ENCODE measurements at regions not wholly inside any gene's neighbourhood (a gene's known extent, or its start where the extent isn't known, plus 50 kb on each side); places are given as distances from the start of the nearest gene placed in this dataset.

DNA sequence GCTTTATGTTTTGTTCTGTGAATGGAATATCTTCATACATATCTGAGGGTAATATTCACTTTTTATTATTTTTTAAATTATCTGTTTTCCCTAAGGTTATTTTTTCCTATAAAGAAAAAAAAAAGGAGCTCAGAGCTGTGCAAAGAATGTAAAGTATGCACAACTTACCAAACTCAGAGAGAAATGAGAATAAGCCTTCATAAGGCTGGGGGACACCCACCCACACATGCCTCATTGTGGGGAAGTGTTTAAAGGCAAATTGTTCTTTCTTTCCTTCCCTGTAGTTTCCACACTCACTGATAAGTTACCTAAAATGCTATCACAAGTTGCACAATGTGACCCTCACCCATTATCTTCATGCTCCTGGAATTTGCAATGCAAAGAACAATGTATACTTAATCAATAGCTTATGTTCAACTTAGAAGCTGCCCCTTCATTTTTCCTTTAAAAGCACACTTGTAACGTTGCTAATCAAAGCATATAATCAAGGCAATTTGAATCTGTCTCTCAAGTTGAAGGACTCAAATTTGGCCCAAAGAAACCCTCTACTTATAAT is 108.1 kb downstream of the GNAT3 start:
- Mint-ChIP-seq H3K9me3 (no peaks in the 10 kb centered on the region), H3K36me3 (no peaks in the 10 kb centered on the region), H3K4me1 (no peaks in the 10 kb centered on the region), H3K27me3 (ENCODE audit: insufficient read depth, low read depth) (no peaks in the 10 kb centered on the region), H3K27ac (no peak overlapping the region), H3K4me3 (no peak overlapping the region)
- Histone ChIP-seq H3K4me1 (no peaks in the 10 kb centered on the region), H3K9me3 (ENCODE audit: low read depth) (no peaks in the 10 kb centered on the region), H3K4me2 (no peak overlapping the region), H4K20me1 (ENCODE audit: low read depth) (no peaks in the 10 kb centered on the region), H2AFZ (replicated peaks) (no peak overlapping the region), H3K27me3 (no peaks in the 10 kb centered on the region), H3K27ac (no peak overlapping the region), H3F3A (ENCODE audit: low read depth) (no peaks in the 10 kb centered on the region), H3K4me3 (no peak overlapping the region), H3K79me2 (ENCODE audit: low read depth) (no peaks in the 10 kb centered on the region), H3K36me3 (no peaks in the 10 kb centered on the region), H3K9ac (no peak overlapping the region)
- no peak for DNase-seq (ENCODE audit: low spot score)
- TF ChIP-seq EZH2 (IDR thresholded peaks at IDR 0.05), result no peak
- TF ChIP-seq, protein P1, sequence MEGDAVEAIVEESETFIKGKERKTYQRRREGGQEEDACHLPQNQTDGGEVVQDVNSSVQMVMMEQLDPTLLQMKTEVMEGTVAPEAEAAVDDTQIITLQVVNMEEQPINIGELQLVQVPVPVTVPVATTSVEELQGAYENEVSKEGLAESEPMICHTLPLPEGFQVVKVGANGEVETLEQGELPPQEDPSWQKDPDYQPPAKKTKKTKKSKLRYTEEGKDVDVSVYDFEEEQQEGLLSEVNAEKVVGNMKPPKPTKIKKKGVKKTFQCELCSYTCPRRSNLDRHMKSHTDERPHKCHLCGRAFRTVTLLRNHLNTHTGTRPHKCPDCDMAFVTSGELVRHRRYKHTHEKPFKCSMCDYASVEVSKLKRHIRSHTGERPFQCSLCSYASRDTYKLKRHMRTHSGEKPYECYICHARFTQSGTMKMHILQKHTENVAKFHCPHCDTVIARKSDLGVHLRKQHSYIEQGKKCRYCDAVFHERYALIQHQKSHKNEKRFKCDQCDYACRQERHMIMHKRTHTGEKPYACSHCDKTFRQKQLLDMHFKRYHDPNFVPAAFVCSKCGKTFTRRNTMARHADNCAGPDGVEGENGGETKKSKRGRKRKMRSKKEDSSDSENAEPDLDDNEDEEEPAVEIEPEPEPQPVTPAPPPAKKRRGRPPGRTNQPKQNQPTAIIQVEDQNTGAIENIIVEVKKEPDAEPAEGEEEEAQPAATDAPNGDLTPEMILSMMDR (IDR thresholded peaks at IDR 0.05), result no peak
- TF ChIP-seq EZH2phosphoT487 (IDR thresholded peaks at IDR 0.05), result no peak

DNA sequence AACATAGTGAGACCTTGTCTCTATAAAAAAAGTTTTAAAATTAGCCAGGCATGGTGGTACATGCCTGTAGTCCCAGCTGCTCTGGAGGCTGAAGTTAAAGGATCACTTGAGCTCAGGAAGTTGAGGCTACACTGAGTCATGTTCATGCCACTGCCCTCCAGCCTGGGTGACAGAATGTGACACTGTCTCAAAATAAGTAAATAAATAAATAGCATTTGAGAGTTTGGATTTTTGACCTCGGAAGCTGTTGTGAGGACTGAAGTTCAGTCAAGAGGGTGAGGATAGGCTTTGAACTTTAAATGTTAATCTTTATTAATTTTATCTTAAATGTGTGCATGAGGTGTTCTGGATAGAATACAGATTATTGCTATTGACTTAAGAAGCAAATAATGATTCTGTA is 110.2 kb downstream of the GNAT3 start:
- no peaks in the 10 kb centered on the region for H3K4me1 Mint-ChIP-seq
- no peak overlapping the region for H3K27ac ChIP-seq
- H3K4me2 ChIP-seq, result no peak overlapping the region
- no peaks in the 10 kb centered on the region for H3K79me2 ChIP-seq (ENCODE audit: low read depth)
- H3K27ac Mint-ChIP-seq, result no peak overlapping the region
- no peaks in the 10 kb centered on the region for H3K9me3 Mint-ChIP-seq
- no peak overlapping the region for H3K4me3 Mint-ChIP-seq
- H3F3A ChIP-seq (ENCODE audit: low read depth), result no peaks in the 10 kb centered on the region
- no peaks in the 10 kb centered on the region for H4K20me1 ChIP-seq (ENCODE audit: low read depth)
- no peak overlapping the region for H2AFZ ChIP-seq (replicated peaks)
- TF ChIP-seq, protein P1 (IDR thresholded peaks at IDR 0.05), result no peak
- no peak for TF ChIP-seq EZH2 (IDR thresholded peaks at IDR 0.05)
- TF ChIP-seq EZH2phosphoT487 (IDR thresholded peaks at IDR 0.05), result no peak
- no peak overlapping the region for H3K9ac ChIP-seq
- H3K27me3 ChIP-seq, result no peaks in the 10 kb centered on the region
- no peak for DNase-seq (ENCODE audit: low spot score)
- H3K9me3 ChIP-seq (ENCODE audit: low read depth), result no peaks in the 10 kb centered on the region
- H3K4me1 ChIP-seq, result no peaks in the 10 kb centered on the region
- H3K27me3 Mint-ChIP-seq (ENCODE audit: insufficient read depth, low read depth), result no peaks in the 10 kb centered on the region
- no peaks in the 10 kb centered on the region for H3K36me3 Mint-ChIP-seq
- no peak overlapping the region for H3K4me3 ChIP-seq
- no peaks in the 10 kb centered on the region for H3K36me3 ChIP-seq

DNA sequence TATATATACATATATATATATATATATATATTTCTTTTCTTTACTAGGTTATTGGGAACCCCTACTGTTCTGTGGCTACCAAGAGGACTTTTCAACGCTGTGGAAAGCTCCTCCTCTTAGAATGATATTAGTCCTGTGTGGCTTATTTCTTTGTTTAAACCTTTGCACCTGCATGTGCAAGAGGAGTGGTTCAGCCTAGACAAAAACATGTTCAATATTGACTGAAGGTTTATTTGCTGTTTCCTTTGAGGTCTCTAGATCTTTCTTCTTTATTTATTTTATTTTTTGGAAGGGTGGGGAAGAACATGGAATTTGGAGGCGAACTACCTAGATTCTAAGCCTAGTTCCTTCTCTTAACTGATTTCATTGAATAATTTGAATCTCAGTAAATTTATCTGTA is 118.1 kb downstream of the GNAT3 start:
- Histone ChIP-seq H3K27ac (no peak overlapping the region), H4K20me1 (ENCODE audit: low read depth) (no peaks in the 10 kb centered on the region), H3K4me2 (no peak overlapping the region), H3K36me3 (no peaks in the 10 kb centered on the region), H3K4me3 (no peak overlapping the region), H2AFZ (replicated peaks) (no peak overlapping the region), H3K79me2 (ENCODE audit: low read depth) (no peaks in the 10 kb centered on the region), H3K4me1 (no peaks in the 10 kb centered on the region), H3K9ac (no peak overlapping the region), H3K27me3 (no peaks in the 10 kb centered on the region), H3K9me3 (ENCODE audit: low read depth) (no peaks in the 10 kb centered on the region), H3F3A (ENCODE audit: low read depth) (no peaks in the 10 kb centered on the region)
- Mint-ChIP-seq H3K4me1 (no peaks in the 10 kb centered on the region), H3K27ac (no peak overlapping the region), H3K36me3 (no peaks in the 10 kb centered on the region), H3K27me3 (ENCODE audit: insufficient read depth, low read depth) (no peaks in the 10 kb centered on the region), H3K4me3 (no peak overlapping the region), H3K9me3 (peaks cover 2% of the 10 kb centered on the region)
- TF ChIP-seq EZH2 (IDR thresholded peaks at IDR 0.05) (no peak), EZH2phosphoT487 (IDR thresholded peaks at IDR 0.05) (no peak)
- TF ChIP-seq, protein P1 (IDR thresholded peaks at IDR 0.05), result no peak
- no peak for DNase-seq (ENCODE audit: low spot score)

Data from neural progenitor cell (in vitro differentiated cells).